NCI-H187 (cell line): ENCODE measurements at regions not wholly inside any gene's neighbourhood (a gene's known extent, or its start where the extent isn't known, plus 50 kb on each side); places are given as distances from the start of the nearest gene placed in this dataset.

Experiments used
- DNase-seq, 2 experiments: peaks; one replicate each; lab custom pipeline; 2025; lab: John Stamatoyannopoulos, UW

GRCh38 chr5:98694902-98695301, 78.6 kb upstream of the RGMB start:
- no peak for DNase-seq

GRCh38 chr5:98698359-98698758, 75.1 kb upstream of the RGMB start:
- no peak for DNase-seq

GRCh38 chr5:98700730-98701129, 72.7 kb upstream of the RGMB start:
- no peak for DNase-seq

GRCh38 chr5:98705841-98706240, 67.6 kb upstream of the RGMB start:
- no peak for DNase-seq

- DNase-seq, result no peak
Observed at GRCh38 chr5:98709681-98710080, 63.8 kb upstream of the RGMB start.

GRCh38 chr5:98713027-98713426, 60.4 kb upstream of the RGMB start:
- no peak for DNase-seq

GRCh38 chr5:98713856-98714255, 59.6 kb upstream of the RGMB start:
- no peak for DNase-seq

GRCh38 chr5:98714710-98715288, 58.7 kb upstream of the RGMB start:
- no peak for DNase-seq

- no peak for DNase-seq
Observed at GRCh38 chr5:98721231-98721928, 52.1 kb upstream of the RGMB start.

- no peak for DNase-seq
Observed at GRCh38 chr5:98722188-98722587, 51.3 kb upstream of the RGMB start.

- DNase-seq, result no peak
Observed at GRCh38 chr5:98723061-98723460, 50.4 kb upstream of the RGMB start.
